BE2C (cell line): ENCODE measurements at regions not wholly inside any gene's neighbourhood (a gene's known extent, or its start where the extent isn't known, plus 50 kb on each side); places are given as distances from the start of the nearest gene placed in this dataset.

Experiments
- DNase-seq: peaks from one replicate; pipeline ENCODE4 v3.0.0-alpha.2; 2020
- H3K27me3 ChIP-seq: fragments of 250-450 bp; sonication (Bioruptor Pico); 2 replicates; pipeline ENCODE4 v1.5.1; 2020; ENCODE audit warnings: mild to moderate bottlenecking
- H3K36me3 ChIP-seq: fragments of 250-450 bp; sonication (Bioruptor Pico); 2 replicates; pipeline ENCODE4 v1.5.1; 2020; ENCODE audit warnings: mild to moderate bottlenecking
- H3K4me1 ChIP-seq: fragments of 250-450 bp; sonication (Bioruptor Pico); 2 replicates; pipeline ENCODE4 v1.5.1; 2020
- H3K4me3 ChIP-seq: 2 replicates; pipeline ENCODE4 v1.5.1; 2011; ENCODE audit warnings: low read depth, low read length
- H3K9me3 ChIP-seq: fragments of 250-450 bp; sonication (Bioruptor Pico); 2 replicates; pipeline ENCODE4 v1.5.1; 2020
- TF ChIP-seq, protein P1 (sequence below): IDR thresholded peaks from 2 replicates; pipeline ENCODE4 v1.5.1; 2012; ENCODE audit warnings: mild to moderate bottlenecking, low read depth, low read length

GRCh38 chr14:65794674-65795279 lies 382.2 kb downstream of the FUT8 start:
- no peak for DNase-seq

DNA sequence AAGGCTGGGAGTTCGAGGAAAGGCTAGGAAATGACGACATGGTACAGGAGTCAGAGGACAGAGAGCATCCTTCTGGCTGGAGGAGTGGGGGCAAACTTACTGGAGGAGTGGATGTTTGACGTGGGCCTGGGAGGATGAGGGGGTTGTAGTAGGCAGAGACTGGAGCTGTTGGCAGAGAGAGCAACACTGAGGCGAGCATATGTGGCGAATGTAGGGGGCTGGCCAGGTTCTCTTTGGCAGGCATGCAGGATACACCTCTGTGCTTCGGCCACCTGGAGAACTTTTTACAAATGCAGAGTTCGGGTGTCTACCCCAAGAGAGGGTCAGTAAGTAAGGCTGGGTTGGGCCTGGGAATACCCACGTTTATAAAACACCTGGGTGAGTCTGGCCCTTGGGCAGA lies 385.7 kb downstream of the FUT8 start:
- Histone ChIP-seq H3K9me3 (no peaks in the 10 kb centered on the region), H3K4me3 (no peak overlapping the region), H3K36me3 (no peaks in the 10 kb centered on the region), H3K4me1 (no peaks in the 10 kb centered on the region), H3K27me3 (no peaks in the 10 kb centered on the region)
- DNase-seq: no peak
- TF ChIP-seq, protein P1, sequence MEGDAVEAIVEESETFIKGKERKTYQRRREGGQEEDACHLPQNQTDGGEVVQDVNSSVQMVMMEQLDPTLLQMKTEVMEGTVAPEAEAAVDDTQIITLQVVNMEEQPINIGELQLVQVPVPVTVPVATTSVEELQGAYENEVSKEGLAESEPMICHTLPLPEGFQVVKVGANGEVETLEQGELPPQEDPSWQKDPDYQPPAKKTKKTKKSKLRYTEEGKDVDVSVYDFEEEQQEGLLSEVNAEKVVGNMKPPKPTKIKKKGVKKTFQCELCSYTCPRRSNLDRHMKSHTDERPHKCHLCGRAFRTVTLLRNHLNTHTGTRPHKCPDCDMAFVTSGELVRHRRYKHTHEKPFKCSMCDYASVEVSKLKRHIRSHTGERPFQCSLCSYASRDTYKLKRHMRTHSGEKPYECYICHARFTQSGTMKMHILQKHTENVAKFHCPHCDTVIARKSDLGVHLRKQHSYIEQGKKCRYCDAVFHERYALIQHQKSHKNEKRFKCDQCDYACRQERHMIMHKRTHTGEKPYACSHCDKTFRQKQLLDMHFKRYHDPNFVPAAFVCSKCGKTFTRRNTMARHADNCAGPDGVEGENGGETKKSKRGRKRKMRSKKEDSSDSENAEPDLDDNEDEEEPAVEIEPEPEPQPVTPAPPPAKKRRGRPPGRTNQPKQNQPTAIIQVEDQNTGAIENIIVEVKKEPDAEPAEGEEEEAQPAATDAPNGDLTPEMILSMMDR: no peak

More at GRCh38 chr14:65794674-65795279, 382.2 kb downstream of the FUT8 start:
- Histone ChIP-seq H3K36me3 (no peaks in the 10 kb centered on the region), H3K27me3 (no peaks in the 10 kb centered on the region), H3K9me3 (no peaks in the 10 kb centered on the region), H3K4me1 (no peaks in the 10 kb centered on the region; the same call in 1 of the 2 replicates), H3K4me3 (no peak overlapping the region)
- TF ChIP-seq, protein P1: no peak

- DNase-seq: no peak
These were observed 388.2 kb downstream of the FUT8 start for GRCh38 chr14:65800694-65801093.

GRCh38 chr14:65802196-65802595 lies 389.7 kb downstream of the FUT8 start:
- Histone ChIP-seq H3K9me3 (no peaks in the 10 kb centered on the region), H3K4me1 (no peaks in the 10 kb centered on the region), H3K36me3 (no peaks in the 10 kb centered on the region), H3K27me3 (no peaks in the 10 kb centered on the region), H3K4me3 (no peak overlapping the region)
- DNase-seq: no peak
- TF ChIP-seq, protein P1: no peak

More at GRCh38 chr14:65800694-65801093, 388.2 kb downstream of the FUT8 start:
- TF ChIP-seq, protein P1: no peak
- H3K4me3 ChIP-seq: no peak overlapping the region
- no peaks in the 10 kb centered on the region for H3K36me3 ChIP-seq
- H3K4me1 ChIP-seq: no peaks in the 10 kb centered on the region
- H3K27me3 ChIP-seq: no peaks in the 10 kb centered on the region
- no peaks in the 10 kb centered on the region for H3K9me3 ChIP-seq

- no peaks in the 10 kb centered on the region for H3K4me1 ChIP-seq
- DNase-seq: no peak
- H3K9me3 ChIP-seq: no peaks in the 10 kb centered on the region
- H3K27me3 ChIP-seq: no peaks in the 10 kb centered on the region
- no peaks in the 10 kb centered on the region for H3K36me3 ChIP-seq
- H3K4me3 ChIP-seq: no peak overlapping the region
- TF ChIP-seq, protein P1: no peak
These were observed 391.4 kb downstream of the FUT8 start for GRCh38 chr14:65803885-65804284.

DNA sequence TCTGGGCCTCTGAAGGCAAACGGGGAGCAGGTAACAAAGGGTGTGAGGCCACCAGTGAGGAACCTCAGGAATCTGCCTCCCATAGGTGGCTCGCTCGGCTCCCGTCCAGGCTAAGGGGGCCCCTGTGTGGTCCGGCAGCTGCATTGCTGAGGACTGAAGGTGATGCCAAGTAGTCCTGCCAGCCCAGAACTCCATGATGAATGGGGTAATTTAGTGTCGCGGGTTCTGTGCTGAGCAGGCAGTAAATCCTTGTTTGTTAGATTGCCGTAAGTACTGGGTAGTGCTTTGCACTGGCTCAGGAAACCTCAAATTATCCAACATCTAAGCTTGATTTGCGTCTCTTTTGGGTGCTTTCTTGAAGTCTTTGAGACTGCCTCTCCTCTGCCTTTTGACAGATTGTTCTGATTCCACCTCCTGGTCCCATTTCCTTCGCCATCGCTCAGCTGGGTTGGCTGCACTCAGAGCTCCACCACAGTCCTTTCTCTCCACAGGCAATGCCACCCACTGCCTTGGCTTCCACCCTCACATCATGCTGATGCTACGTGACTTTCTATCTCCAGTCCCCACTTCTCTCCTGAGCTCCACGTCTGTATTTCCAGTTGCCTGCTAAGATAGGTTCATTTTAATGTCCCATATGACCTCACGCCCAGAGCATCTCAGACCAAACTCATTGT lies 392.0 kb downstream of the FUT8 start:
- H3K27me3 ChIP-seq: no peaks in the 10 kb centered on the region
- no peak overlapping the region for H3K4me3 ChIP-seq
- no peaks in the 10 kb centered on the region for H3K9me3 ChIP-seq
- DNase-seq: no peak
- H3K4me1 ChIP-seq: no peaks in the 10 kb centered on the region
- no peaks in the 10 kb centered on the region for H3K36me3 ChIP-seq
- TF ChIP-seq, protein P1: no peak
